ENCODE measurements at regions not wholly inside any gene's neighbourhood (a gene's known extent, or its start where the extent isn't known, plus 50 kb on each side); places are given as distances from the start of the nearest gene placed in this dataset.

DNA sequence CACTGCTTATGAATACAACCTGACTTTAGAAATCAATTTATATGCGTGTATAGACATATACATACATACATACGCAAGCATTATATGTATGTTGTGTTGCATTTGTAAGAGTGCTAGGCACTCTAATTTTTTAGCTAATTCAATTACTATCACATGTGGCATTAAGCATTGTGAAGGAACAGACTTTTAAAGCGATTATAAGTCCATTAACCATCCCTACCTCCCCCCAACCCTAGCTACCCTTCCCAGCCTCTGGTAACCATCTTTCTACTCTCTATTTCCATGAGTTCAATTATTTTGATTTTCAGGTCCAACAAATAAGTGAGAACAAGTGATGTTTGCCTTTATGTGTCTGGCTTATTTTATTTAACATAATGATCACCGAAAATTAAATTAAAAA, 453.8 kb downstream of the DOK5 start:
- no peaks in the 10 kb centered on the region for H3K27me3 ChIP-seq (ENCODE audit: insufficient read depth, low read length)
- no peak overlapping the region for H2AFZ ChIP-seq (ENCODE audit: low read length)
- H4K91ac ChIP-seq (ENCODE audit: insufficient read length, low read depth, low read length) = no peak overlapping the region
- H3K36me3 Mint-ChIP-seq (ENCODE audit: insufficient read depth in 1 of 3, low read depth in 3 of 3) = peaks cover 0 to 6% (median 2%) of the 10 kb centered on the region in 3 experiments; a peak in 1 of 7 replicates
- no peaks in the 10 kb centered on the region for H3K79me1 ChIP-seq (ENCODE audit: insufficient read depth, low read depth, low read length, poor library complexity, severe bottlenecking)
- H4K5ac ChIP-seq (ENCODE audit: insufficient read length, low read depth, low read length) = no peak overlapping the region
- H2BK15ac ChIP-seq (ENCODE audit: low read depth, low read length) = no peak overlapping the region
- H3K23ac ChIP-seq (ENCODE audit: insufficient read length, low read depth, low read length) = no peak overlapping the region
- H3K79me2 ChIP-seq (ENCODE audit: insufficient read depth, low read length) = no peaks in the 10 kb centered on the region
- H3K9ac ChIP-seq (ENCODE audit: extremely low read depth, insufficient read length, low read length) = no peak overlapping the region
- H2AK5ac ChIP-seq (ENCODE audit: insufficient read length, low read length) = no peak overlapping the region
- no peak for DNase-seq
- H3K56ac ChIP-seq (ENCODE audit: insufficient read length, low read depth, low read length) = no peak overlapping the region
- no peaks in the 10 kb centered on the region for H3K27me3 Mint-ChIP-seq (ENCODE audit: low read depth)
- no peak overlapping the region for H3K27ac ChIP-seq (ENCODE audit: insufficient read length, low read depth, low read length)
- no peak overlapping the region for H3K4me2 ChIP-seq (ENCODE audit: insufficient read depth, insufficient read length, low read length)
- no peaks in the 10 kb centered on the region for H3K9me3 ChIP-seq (ENCODE audit: control insufficient read depth, low read depth, low read length)
- no peak overlapping the region for H2BK5ac ChIP-seq (ENCODE audit: insufficient read length, low read length)
- no CpG with 5 or more reads among the region's 4 CpGs for WGBS (ENCODE audit: extremely low coverage, insufficient read length, low lambda C conversion rate)
- no peak overlapping the region for H3K18ac ChIP-seq (ENCODE audit: insufficient read length, low read depth, low read length)
- H3K4me3 Mint-ChIP-seq = no peak overlapping the region
- no peak overlapping the region for H3K14ac ChIP-seq (ENCODE audit: insufficient read depth, low read length)
- H3K27ac Mint-ChIP-seq = no peak overlapping the region
- H4K8ac ChIP-seq (replicated peaks; ENCODE audit: insufficient read length, low read depth, low read length) = no peak overlapping the region
- H3T11ph ChIP-seq (ENCODE audit: low read length) = no peak overlapping the region
- no peak overlapping the region for H2BK120ac ChIP-seq (ENCODE audit: low read depth, low read length, poor library complexity, severe bottlenecking)
- H2BK12ac ChIP-seq (ENCODE audit: insufficient read length, low read depth, low read length) = no peak overlapping the region
- peaks cover 6 to 21% of the 10 kb centered on the region in 2 experiments; a peak in 4 of 5 replicates for H3K9me3 Mint-ChIP-seq
- no peak overlapping the region for H3K4ac ChIP-seq (ENCODE audit: low read depth, low read length)
- H2BK20ac ChIP-seq (ENCODE audit: low read depth, low read length, poor library complexity, severe bottlenecking) = no peak overlapping the region
- no peaks in the 10 kb centered on the region for H4K20me1 ChIP-seq (ENCODE audit: control insufficient read depth, insufficient read depth, insufficient read length)
- no peaks in the 10 kb centered on the region for H3K23me2 ChIP-seq (ENCODE audit: insufficient read length, low read depth, low read length, poor library complexity, severe bottlenecking)
- H3K4me1 Mint-ChIP-seq = no peaks in the 10 kb centered on the region
- H3K4me1 ChIP-seq (ENCODE audit: insufficient read depth, low read length) = no peaks in the 10 kb centered on the region
- TF ChIP-seq, protein P1, sequence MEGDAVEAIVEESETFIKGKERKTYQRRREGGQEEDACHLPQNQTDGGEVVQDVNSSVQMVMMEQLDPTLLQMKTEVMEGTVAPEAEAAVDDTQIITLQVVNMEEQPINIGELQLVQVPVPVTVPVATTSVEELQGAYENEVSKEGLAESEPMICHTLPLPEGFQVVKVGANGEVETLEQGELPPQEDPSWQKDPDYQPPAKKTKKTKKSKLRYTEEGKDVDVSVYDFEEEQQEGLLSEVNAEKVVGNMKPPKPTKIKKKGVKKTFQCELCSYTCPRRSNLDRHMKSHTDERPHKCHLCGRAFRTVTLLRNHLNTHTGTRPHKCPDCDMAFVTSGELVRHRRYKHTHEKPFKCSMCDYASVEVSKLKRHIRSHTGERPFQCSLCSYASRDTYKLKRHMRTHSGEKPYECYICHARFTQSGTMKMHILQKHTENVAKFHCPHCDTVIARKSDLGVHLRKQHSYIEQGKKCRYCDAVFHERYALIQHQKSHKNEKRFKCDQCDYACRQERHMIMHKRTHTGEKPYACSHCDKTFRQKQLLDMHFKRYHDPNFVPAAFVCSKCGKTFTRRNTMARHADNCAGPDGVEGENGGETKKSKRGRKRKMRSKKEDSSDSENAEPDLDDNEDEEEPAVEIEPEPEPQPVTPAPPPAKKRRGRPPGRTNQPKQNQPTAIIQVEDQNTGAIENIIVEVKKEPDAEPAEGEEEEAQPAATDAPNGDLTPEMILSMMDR (conservative IDR thresholded peaks at IDR 0.05) = no peak

Measured in H9 (cell line).